ENCODE measurements at regions not wholly inside any gene's neighbourhood (a gene's known extent, or its start where the extent isn't known, plus 50 kb on each side); places are given as distances from the start of the nearest gene placed in this dataset.

DNA sequence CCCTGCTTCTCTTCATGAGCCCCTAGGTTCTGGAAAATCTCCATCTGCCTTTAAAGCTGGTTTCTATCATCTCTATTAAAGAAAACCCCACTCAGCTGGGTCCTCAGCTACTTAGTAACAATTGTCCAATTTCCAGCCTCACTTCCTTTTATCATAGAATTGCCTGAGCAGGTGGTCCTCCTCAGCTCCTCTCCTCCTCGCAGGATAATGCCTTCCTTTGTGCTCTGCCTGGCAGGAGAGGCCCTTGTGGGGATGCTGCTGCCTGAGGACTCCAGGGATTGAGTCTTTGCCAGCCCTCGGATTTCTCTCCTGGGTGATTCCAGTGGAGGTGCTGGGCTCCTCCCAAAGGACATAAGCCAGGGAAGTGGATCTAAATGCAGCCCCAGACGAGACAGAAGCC, 448.3 kb downstream of the INSC start:
- Histone ChIP-seq H3K9ac (ENCODE audit: low read depth in 2 of 2, low read length in 2 of 2) (no peak overlapping the region), H3K9me3 (no peaks in the 10 kb centered on the region), H3K27me3 (no peaks in the 10 kb centered on the region), H3K4me3 (no peak overlapping the region), H3K4me1 (no peaks in the 10 kb centered on the region), H3K27ac (no peak overlapping the region), H3K36me3 (no peaks in the 10 kb centered on the region)
- intact Hi-C loops (cut with DNase I) = no loop called here
- no peak for DNase-seq
- TF ChIP-seq CTCF (IDR thresholded peaks at IDR 0.05) = no peak

GRCh38 chr11:15565880-15566279, 451.2 kb downstream of the INSC start:
- H3K9ac ChIP-seq (ENCODE audit: low read depth in 2 of 2, low read length in 2 of 2) = no peak overlapping the region
- H3K27me3 ChIP-seq = no peaks in the 10 kb centered on the region
- no peak for TF ChIP-seq CTCF (IDR thresholded peaks at IDR 0.05)
- intact Hi-C loops (cut with DNase I) = no loop called here
- DNase-seq = no peak
- H3K9me3 ChIP-seq = no peaks in the 10 kb centered on the region
- no peak overlapping the region for H3K27ac ChIP-seq
- H3K4me3 ChIP-seq = no peak overlapping the region
- H3K4me1 ChIP-seq = no peaks in the 10 kb centered on the region
- H3K36me3 ChIP-seq = no peaks in the 10 kb centered on the region

- H3K27ac ChIP-seq = no peak overlapping the region
- H3K27me3 ChIP-seq = no peaks in the 10 kb centered on the region
- no peak for DNase-seq
- no peaks in the 10 kb centered on the region for H3K9me3 ChIP-seq
- H3K4me1 ChIP-seq = no peaks in the 10 kb centered on the region
- TF ChIP-seq CTCF (IDR thresholded peaks at IDR 0.05) = no peak
- no peak overlapping the region for H3K9ac ChIP-seq (ENCODE audit: low read depth in 2 of 2, low read length in 2 of 2)
- H3K4me3 ChIP-seq = no peak overlapping the region
- no peaks in the 10 kb centered on the region for H3K36me3 ChIP-seq
- intact Hi-C loops (cut with DNase I) = no loop called here
Measured at GRCh38 chr11:15568440-15568839, 453.7 kb downstream of the INSC start.

DNA sequence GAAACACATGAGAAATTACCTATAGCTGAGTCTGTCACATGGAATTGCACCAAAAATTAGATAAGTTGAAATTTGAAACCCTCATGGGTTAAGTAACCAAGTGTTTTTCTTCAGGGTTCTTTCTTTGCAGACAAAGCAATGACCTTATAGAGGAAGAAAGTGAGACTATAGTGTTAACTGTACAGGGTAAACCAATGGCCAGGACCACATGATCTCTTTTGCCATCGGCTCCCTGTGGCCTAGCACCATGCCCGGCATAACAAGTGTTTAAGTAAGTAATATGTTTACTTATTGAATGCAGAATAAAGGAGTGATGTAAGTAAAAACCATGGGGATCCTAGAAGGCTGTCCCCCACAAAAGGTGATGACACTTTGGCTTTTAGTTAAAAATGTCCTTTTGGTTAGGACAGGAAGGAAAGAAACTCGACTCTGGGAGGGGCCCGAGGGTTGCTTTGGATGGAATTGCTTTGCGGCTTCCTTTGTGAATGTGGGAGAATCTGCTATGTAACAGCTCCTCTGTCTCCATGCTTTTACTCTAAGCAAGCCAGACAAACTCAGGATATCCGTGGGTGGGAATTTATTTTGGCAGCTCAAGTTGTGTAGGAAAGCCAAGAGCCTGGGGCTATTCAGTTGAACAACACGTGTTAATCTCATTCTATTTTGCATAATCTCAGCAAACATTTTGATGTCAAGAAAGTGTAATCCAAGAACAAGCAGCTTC, 454.7 kb downstream of the INSC start:
- H3K27me3 ChIP-seq = no peaks in the 10 kb centered on the region
- H3K27ac ChIP-seq = no peak overlapping the region
- H3K9ac ChIP-seq (ENCODE audit: low read depth in 2 of 2, low read length in 2 of 2) = no peak overlapping the region
- H3K9me3 ChIP-seq = no peaks in the 10 kb centered on the region
- no peaks in the 10 kb centered on the region for H3K36me3 ChIP-seq
- no peak overlapping the region for H3K4me3 ChIP-seq
- intact Hi-C loops (cut with DNase I) = no loop called here
- no peak for TF ChIP-seq CTCF (IDR thresholded peaks at IDR 0.05)
- no peak for DNase-seq
- no peaks in the 10 kb centered on the region for H3K4me1 ChIP-seq

- intact Hi-C loops (cut with DNase I) = no loop called here
- no peaks in the 10 kb centered on the region for H3K27me3 ChIP-seq
- no peak overlapping the region for H3K9ac ChIP-seq (ENCODE audit: low read depth in 2 of 2, low read length in 2 of 2)
- H3K36me3 ChIP-seq = no peaks in the 10 kb centered on the region
- DNase-seq = no peak
- H3K4me1 ChIP-seq = no peaks in the 10 kb centered on the region
- no peaks in the 10 kb centered on the region for H3K9me3 ChIP-seq
- TF ChIP-seq CTCF (IDR thresholded peaks at IDR 0.05) = no peak
- no peak overlapping the region for H3K4me3 ChIP-seq
- no peak overlapping the region for H3K27ac ChIP-seq
Measured at GRCh38 chr11:15575409-15575808, 460.7 kb downstream of the INSC start.
